Astrocyte (in vitro differentiated cells and primary cell): ENCODE measurements at regions not wholly inside any gene's neighbourhood (a gene's known extent, or its start where the extent isn't known, plus 50 kb on each side); places are given as distances from the start of the nearest gene placed in this dataset.

ENCODE experiments used
- DNase-seq: peaks from one replicate; pipeline ENCODE4 v3.0.0-alpha.2; 2010; ENCODE audit warnings: low read depth
- FAIRE-seq: peaks from 2 replicates; lab custom pipeline; 2011; peaks lifted over from hg19 to GRCh38; lab: Jason Lieb, UNC
- H2AFZ ChIP-seq: 2 replicates; pipeline ENCODE4 v1.6.0; 2012; ENCODE audit warnings: low read depth, low read length, inconsistent platforms
- H3K27ac ChIP-seq: 2 replicates; pipeline ENCODE4 v1.5.1; 2011; ENCODE audit warnings: low read depth, low read length, inconsistent platforms
- H3K27me3 ChIP-seq: 2 replicates; pipeline ENCODE4 v1.6.0; 2011; ENCODE audit warnings: low read length, inconsistent platforms; ENCODE audit not compliant: insufficient read depth
- H3K36me3 ChIP-seq: 2 replicates; pipeline ENCODE4 v1.5.1; 2011; ENCODE audit warnings: low read length, inconsistent platforms; ENCODE audit not compliant: insufficient read depth
- H3K4me1 ChIP-seq: 2 replicates; pipeline ENCODE4 v1.5.1; 2011; ENCODE audit warnings: low read length, inconsistent platforms; ENCODE audit not compliant: insufficient read depth
- H3K4me2 ChIP-seq: 2 replicates; pipeline ENCODE4 v1.6.0; 2012; ENCODE audit warnings: low read length, inconsistent platforms
- H3K4me3 ChIP-seq: 2 replicates; pipeline ENCODE4 v1.5.1; 2011; ENCODE audit warnings: low read depth, mild to moderate bottlenecking, low read length, inconsistent platforms; ENCODE audit not compliant: insufficient read depth
- H3K79me2 ChIP-seq: 2 replicates; pipeline ENCODE4 v1.6.0; 2012; ENCODE audit warnings: mild to moderate bottlenecking, low read length, inconsistent platforms; ENCODE audit not compliant: insufficient read depth
- H3K9ac ChIP-seq: 2 replicates; pipeline ENCODE4 v1.6.0; 2012; ENCODE audit warnings: mild to moderate bottlenecking, low read length, inconsistent platforms
- H3K9me3 ChIP-seq: 2 replicates; pipeline ENCODE4 v1.5.1; 2012; ENCODE audit warnings: low read depth, mild to moderate bottlenecking, low read length, inconsistent platforms; ENCODE audit not compliant: insufficient read depth
- H4K20me1 ChIP-seq: 2 replicates; pipeline ENCODE4 v1.6.0; 2012; ENCODE audit warnings: low read length, inconsistent platforms; ENCODE audit not compliant: insufficient read depth
- H3K27ac Mint-ChIP-seq: one replicate; pipeline ENCODE4 v1.8.0; 2021; ENCODE audit warnings: mild to moderate bottlenecking, mixed read lengths; ENCODE audit not compliant: unreplicated experiment
- H3K27me3 Mint-ChIP-seq: one replicate; pipeline ENCODE4 v1.8.0; 2021; ENCODE audit warnings: low read depth, mixed read lengths; ENCODE audit not compliant: unreplicated experiment
- H3K36me3 Mint-ChIP-seq: one replicate; pipeline ENCODE4 v1.8.0; 2021; ENCODE audit warnings: low read depth, mixed read lengths; ENCODE audit not compliant: unreplicated experiment
- H3K4me1 Mint-ChIP-seq: one replicate; pipeline ENCODE4 v1.8.0; 2021; ENCODE audit warnings: low read depth, mixed read lengths; ENCODE audit not compliant: unreplicated experiment
- H3K4me3 Mint-ChIP-seq: one replicate; pipeline ENCODE4 v1.8.0; 2021; ENCODE audit warnings: mild to moderate bottlenecking, moderate library complexity, mixed read lengths; ENCODE audit not compliant: unreplicated experiment
- H3K9me3 Mint-ChIP-seq: one replicate; pipeline ENCODE4 v1.8.0; 2021; ENCODE audit warnings: mild to moderate bottlenecking, mixed read lengths; ENCODE audit not compliant: unreplicated experiment
- EZH2 ChIP-seq: IDR thresholded peaks from 2 replicates; pipeline ENCODE4 v1.6.1; 2012; ENCODE audit warnings: mild to moderate bottlenecking, low read length, inconsistent platforms; ENCODE audit not compliant: insufficient read depth
- TF ChIP-seq, protein P1 (sequence below): IDR thresholded peaks from 2 replicates; pipeline ENCODE4 v1.5.1; 2011; ENCODE audit warnings: low read depth, mild to moderate bottlenecking, inconsistent platforms, low read length, moderate library complexity; ENCODE audit not compliant: insufficient read depth

DNA sequence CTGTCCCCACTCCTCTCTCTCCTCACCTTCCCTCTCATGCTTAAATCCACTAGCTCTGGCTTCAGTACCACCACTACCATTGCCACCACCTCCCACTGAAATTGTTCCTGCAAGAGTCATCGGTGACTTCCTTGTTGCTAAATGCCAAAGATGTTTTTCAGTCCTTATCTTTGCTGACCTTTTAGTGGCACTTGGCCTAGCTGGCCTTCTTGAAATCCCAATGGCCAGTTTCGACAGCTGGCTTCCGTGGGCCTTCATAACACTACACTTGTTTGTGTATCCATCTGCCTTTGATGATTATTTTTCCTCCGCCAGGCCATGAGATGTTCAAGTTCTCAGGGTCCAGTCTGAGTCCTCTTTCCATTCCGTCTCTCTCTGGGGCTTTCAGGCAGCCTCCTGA lies 118.2 kb upstream of the NANOS1 start:
- TF ChIP-seq, protein P1, sequence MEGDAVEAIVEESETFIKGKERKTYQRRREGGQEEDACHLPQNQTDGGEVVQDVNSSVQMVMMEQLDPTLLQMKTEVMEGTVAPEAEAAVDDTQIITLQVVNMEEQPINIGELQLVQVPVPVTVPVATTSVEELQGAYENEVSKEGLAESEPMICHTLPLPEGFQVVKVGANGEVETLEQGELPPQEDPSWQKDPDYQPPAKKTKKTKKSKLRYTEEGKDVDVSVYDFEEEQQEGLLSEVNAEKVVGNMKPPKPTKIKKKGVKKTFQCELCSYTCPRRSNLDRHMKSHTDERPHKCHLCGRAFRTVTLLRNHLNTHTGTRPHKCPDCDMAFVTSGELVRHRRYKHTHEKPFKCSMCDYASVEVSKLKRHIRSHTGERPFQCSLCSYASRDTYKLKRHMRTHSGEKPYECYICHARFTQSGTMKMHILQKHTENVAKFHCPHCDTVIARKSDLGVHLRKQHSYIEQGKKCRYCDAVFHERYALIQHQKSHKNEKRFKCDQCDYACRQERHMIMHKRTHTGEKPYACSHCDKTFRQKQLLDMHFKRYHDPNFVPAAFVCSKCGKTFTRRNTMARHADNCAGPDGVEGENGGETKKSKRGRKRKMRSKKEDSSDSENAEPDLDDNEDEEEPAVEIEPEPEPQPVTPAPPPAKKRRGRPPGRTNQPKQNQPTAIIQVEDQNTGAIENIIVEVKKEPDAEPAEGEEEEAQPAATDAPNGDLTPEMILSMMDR: no peak
- no peak for TF ChIP-seq EZH2
- no peaks in the 10 kb centered on the region for H3K79me2 ChIP-seq
- H3K4me1 ChIP-seq: peaks cover 4% of the 10 kb centered on the region
- H3K27ac ChIP-seq: no peak overlapping the region
- H3K4me3 Mint-ChIP-seq: no peak overlapping the region
- H3K4me1 Mint-ChIP-seq: peaks cover 25% of the 10 kb centered on the region
- FAIRE-seq (no peak), DNase-seq (peak; percentile 57)
- H3K4me3 ChIP-seq: no peak overlapping the region
- peaks cover 7% of the 10 kb centered on the region for H3K9me3 Mint-ChIP-seq
- H2AFZ ChIP-seq: no peak overlapping the region
- H3K4me2 ChIP-seq: peak overlapping the region; percentile 45
- H3K27me3 ChIP-seq: no peaks in the 10 kb centered on the region
- H3K9ac ChIP-seq: no peak overlapping the region
- H3K9me3 ChIP-seq: no peaks in the 10 kb centered on the region
- H3K36me3 Mint-ChIP-seq: no peaks in the 10 kb centered on the region
- no peaks in the 10 kb centered on the region for H3K36me3 ChIP-seq
- H4K20me1 ChIP-seq: no peaks in the 10 kb centered on the region
- peaks cover 14% of the 10 kb centered on the region for H3K27me3 Mint-ChIP-seq
- H3K27ac Mint-ChIP-seq: peak overlapping the region; percentile 56

DNA sequence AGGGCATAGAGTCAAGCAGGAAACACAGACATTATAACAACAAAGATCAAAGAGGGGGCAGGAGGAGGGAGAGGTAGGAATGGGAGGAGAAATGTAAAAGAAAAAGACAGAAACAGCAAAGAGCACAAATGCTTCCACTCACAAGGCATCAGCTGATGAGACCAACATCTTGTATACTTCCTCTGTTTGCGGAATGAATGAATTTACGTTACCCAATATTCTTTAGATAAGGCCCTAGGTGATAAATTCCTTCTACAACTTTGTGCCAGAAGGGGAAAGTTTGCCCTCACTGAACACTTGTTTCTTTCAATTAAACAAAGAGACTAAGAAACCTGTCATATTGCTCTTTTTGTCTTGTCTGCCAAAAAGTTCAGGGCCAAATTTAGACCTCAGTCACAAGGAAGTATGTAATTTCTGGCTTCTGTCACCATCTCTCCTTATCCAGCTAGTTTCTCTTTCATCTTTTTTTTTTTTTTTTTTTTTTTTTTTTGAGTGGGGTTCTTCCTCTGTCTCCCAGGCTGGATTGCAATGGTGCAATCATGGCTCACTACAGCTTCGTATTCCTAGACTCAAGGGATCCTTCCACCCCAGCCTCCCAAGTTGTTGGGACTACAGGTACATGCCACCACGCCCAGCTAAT lies 116.4 kb upstream of the NANOS1 start:
- Histone ChIP-seq H3K4me2 (no peak overlapping the region), H3K9me3 (no peaks in the 10 kb centered on the region), H3K27me3 (no peaks in the 10 kb centered on the region), H3K79me2 (no peaks in the 10 kb centered on the region), H3K9ac (no peak overlapping the region), H3K4me1 (peaks cover 4% of the 10 kb centered on the region), H4K20me1 (no peaks in the 10 kb centered on the region), H3K36me3 (no peaks in the 10 kb centered on the region), H3K4me3 (no peak overlapping the region), H3K27ac (no peak overlapping the region), H2AFZ (no peak overlapping the region)
- Mint-ChIP-seq H3K27ac (no peak overlapping the region), H3K9me3 (peaks cover 7% of the 10 kb centered on the region), H3K4me1 (peaks cover 25% of the 10 kb centered on the region), H3K36me3 (no peaks in the 10 kb centered on the region), H3K27me3 (peaks cover 9% of the 10 kb centered on the region), H3K4me3 (no peak overlapping the region)
- FAIRE-seq (no peak), DNase-seq (no peak)
- TF ChIP-seq, protein P1: no peak
- no peak for TF ChIP-seq EZH2

DNA sequence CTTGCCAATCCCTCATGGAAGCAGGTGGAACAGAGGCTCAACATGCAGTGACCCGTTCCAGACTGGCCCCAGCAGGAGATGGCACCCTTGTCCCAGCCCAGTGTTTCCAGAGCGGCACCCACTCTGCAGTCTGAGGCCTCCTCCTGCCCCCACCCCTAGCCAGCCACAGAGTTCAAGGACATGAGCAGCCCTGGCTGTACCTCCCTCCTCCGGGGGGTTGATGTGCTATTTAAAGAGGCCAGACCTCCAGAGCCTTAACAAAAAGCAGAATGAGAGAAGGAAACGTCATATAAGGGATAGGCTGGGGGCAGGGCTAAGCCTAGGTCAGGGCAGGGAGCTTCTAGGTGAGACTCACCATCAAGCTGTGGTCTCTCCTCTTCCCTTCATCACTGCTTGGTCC lies 115.7 kb upstream of the NANOS1 start:
- H3K9ac ChIP-seq: no peak overlapping the region
- Mint-ChIP-seq H3K9me3 (peaks cover 7% of the 10 kb centered on the region), H3K27me3 (peaks cover 4% of the 10 kb centered on the region), H3K4me3 (no peak overlapping the region), H3K4me1 (peaks cover 25% of the 10 kb centered on the region), H3K27ac (no peak overlapping the region), H3K36me3 (no peaks in the 10 kb centered on the region)
- H4K20me1 ChIP-seq: no peaks in the 10 kb centered on the region
- no peaks in the 10 kb centered on the region for H3K9me3 ChIP-seq
- no peak overlapping the region for H3K4me2 ChIP-seq
- DNase-seq (no peak), FAIRE-seq (no peak)
- no peak overlapping the region for H2AFZ ChIP-seq
- no peak for TF ChIP-seq EZH2
- TF ChIP-seq, protein P1: no peak
- H3K4me3 ChIP-seq: no peak overlapping the region
- no peak overlapping the region for H3K27ac ChIP-seq
- no peaks in the 10 kb centered on the region for H3K27me3 ChIP-seq
- H3K4me1 ChIP-seq: peaks cover 4% of the 10 kb centered on the region
- H3K79me2 ChIP-seq: no peaks in the 10 kb centered on the region
- H3K36me3 ChIP-seq: no peaks in the 10 kb centered on the region
